K562 (cell line): ENCODE measurements at regions not wholly inside any gene's neighbourhood (a gene's known extent, or its start where the extent isn't known, plus 50 kb on each side); places are given as distances from the start of the nearest gene placed in this dataset.

ENCODE experiments used
- ATAC-seq: fragments of 200-7000 bp; cut with Tn5 transposase; 3 replicates; pipeline ENCODE4 v1.9.1; 2020; ENCODE audit warnings: moderate library complexity
- BruUV-seq: library from RNA; stranded (reverse); fragments of 400-500 nt; replicated peaks from 2 replicates; lab custom pipeline; 2021; lab: Mats Ljungman, UMichigan
- CTCF ChIA-PET: fragments of 300-600 bp; formaldehyde crosslinking; extraction: SDS; loops from one replicate; lab custom pipeline; 2021; ENCODE audit warnings: low intra/inter-chr PET ratio; lab: Yijun Ruan, JAX
- POLR2A ChIA-PET: fragments of 300-600, 350-650 bp; sonication (Branson Sonifier 250); formaldehyde crosslinking; extraction: SDS; loops from one replicate; lab custom pipeline; 2021; ENCODE audit warnings: antibody characterized with exemption, inconsistent platforms; lab: Yijun Ruan, JAX
- DNase-seq, 4 experiments: peaks; one replicate each; pipeline versions ENCODE4 v3.0.0 to v3.0.0-alpha.2; 2011 to 2018; ENCODE audit warnings: low spot score in 3 of 4, mixed read lengths in 3 of 4; ENCODE audit errors: extremely low read depth in 1 of 4
- FAIRE-seq: peaks from 2 replicates; lab custom pipeline; 2011; peaks lifted over from hg19 to GRCh38; lab: Jason Lieb, UNC
- H2AFZ ChIP-seq: 2 replicates; pipeline ENCODE4 v1.6.0; 2011; ENCODE audit warnings: low read depth, low read length, control low read depth, inconsistent platforms
- H3K27ac ChIP-seq: fragments of 200-600 bp; 3 replicates; pipeline ENCODE4 v1.8.0; 2011; ENCODE audit warnings: low read depth, mild to moderate bottlenecking, control low read depth, inconsistent platforms, low read length, moderate library complexity, mixed read lengths; ENCODE audit errors: extremely low read depth
- H3K27me3 ChIP-seq, 2 experiments: fragments of 300-600 bp in 1 of 2; 2 replicates in 1 of 2; 3 replicates in 1 of 2; pipeline versions ENCODE4 v1.6.0 to v1.8.0; 2011; ENCODE audit warnings: inconsistent platforms in 2 of 2, low read length in 2 of 2, mild to moderate bottlenecking in 1 of 2, mixed read lengths in 1 of 2, moderate library complexity in 1 of 2; ENCODE audit not compliant: control insufficient read depth in 2 of 2, insufficient read depth in 2 of 2
- H3K36me3 ChIP-seq: fragments of 300-600 bp; 3 replicates; pipeline ENCODE4 v1.8.0; 2011; ENCODE audit warnings: mild to moderate bottlenecking, low read length, inconsistent platforms; ENCODE audit not compliant: control insufficient read depth, insufficient read depth
- H3K4me1 ChIP-seq, 2 experiments: fragments of 200-600 bp in 1 of 2; replicated peaks in 1 of 2; 2 replicates in 1 of 2; 3 replicates in 1 of 2; pipeline versions ENCODE4 v1.5.1 to v1.8.0; 2011; ENCODE audit warnings: inconsistent platforms in 2 of 2, low read length in 2 of 2, mild to moderate bottlenecking in 1 of 2, mixed read lengths in 1 of 2, moderate library complexity in 1 of 2; ENCODE audit not compliant: control insufficient read depth in 2 of 2, insufficient read depth in 2 of 2
- H3K4me2 ChIP-seq: 2 replicates; pipeline ENCODE4 v1.6.1; 2011; ENCODE audit warnings: low read length, control low read depth, inconsistent platforms, mixed read lengths; ENCODE audit not compliant: insufficient read depth
- H3K4me3 ChIP-seq: fragments of 200-600 bp; sonication (generic), shearing (Covaris generic); 2 replicates; pipeline ENCODE4 v1.5.1; 2016; ENCODE audit warnings: control low read depth, inconsistent platforms
- H3K79me2 ChIP-seq: fragments of 200-600 bp; 3 replicates; pipeline ENCODE4 v1.8.0; 2011; ENCODE audit warnings: low read length, inconsistent platforms; ENCODE audit not compliant: control insufficient read depth, insufficient read depth
- H3K9ac ChIP-seq, 2 experiments: 2 replicates each; pipeline versions ENCODE4 v1.6.0 to v1.6.1; 2011; ENCODE audit warnings: low read depth in 2 of 2, low read length in 2 of 2, control low read depth in 1 of 2, inconsistent platforms in 1 of 2, mild to moderate bottlenecking in 1 of 2, mixed read lengths in 1 of 2; ENCODE audit not compliant: insufficient read depth in 1 of 2
- H3K9me1 ChIP-seq: one replicate; pipeline ENCODE4 v1.6.0; 2011; ENCODE audit warnings: inconsistent platforms, mild to moderate bottlenecking, low read length, moderate library complexity; ENCODE audit not compliant: control insufficient read depth, insufficient read depth
- H3K9me3 ChIP-seq: replicated peaks from 2 replicates; pipeline ENCODE4 v1.5.1; 2011; ENCODE audit warnings: low read depth, low read length, inconsistent platforms; ENCODE audit not compliant: control insufficient read depth, insufficient read depth
- H4K20me1 ChIP-seq: replicated peaks from 2 replicates; pipeline ENCODE4 v1.6.1; 2011; ENCODE audit warnings: low read length, inconsistent platforms, mixed read lengths; ENCODE audit not compliant: control insufficient read depth, insufficient read depth
- BCL6 ChIP-seq: fragments of 250-450 bp; sonication (Bioruptor Pico); IDR thresholded peaks from 2 replicates; pipeline ENCODE4 v1.4.0; 2020
- FOSL1 ChIP-seq: fragments of 200-800 bp; sonication (Bioruptor generic); conservative IDR thresholded peaks from 2 replicates; pipeline ENCODE4 v1.6.1; 2016; ENCODE audit warnings: missing genetic modification characterization, missing compliant biosample characterization
- HDAC1 ChIP-seq, 2 experiments: fragments of 450-650 bp; IDR thresholded peaks; 2 replicates each; pipeline ENCODE4 v1.6.1; 2016 to 2017; ENCODE audit warnings: inconsistent platforms in 1 of 2, mild to moderate bottlenecking in 1 of 2, moderate library complexity in 1 of 2
- MED1 ChIP-seq: sonication (generic); formaldehyde crosslinking; IDR thresholded peaks from 2 replicates; pipeline ENCODE4 v1.8.1; 2023; ENCODE audit warnings: missing genetic modification reagents, borderline replicate concordance
- MIER1 ChIP-seq: fragments of 450-650 bp; IDR thresholded peaks from 2 replicates; pipeline ENCODE4 v1.6.1; 2016; ENCODE audit warnings: antibody characterized with exemption, mild to moderate bottlenecking, low read depth
- NFXL1 ChIP-seq: fragments of 450-650 bp; formaldehyde crosslinking; IDR thresholded peaks from 2 replicates; pipeline ENCODE4 v1.4.0; 2021; ENCODE audit warnings: mild to moderate bottlenecking
- SMARCB1 ChIP-seq: IDR thresholded peaks from 2 replicates; pipeline ENCODE4 v1.6.1; 2011; ENCODE audit warnings: improper control_type of control experiment, low read depth; ENCODE audit not compliant: insufficient read length
- TCFL5 ChIP-seq: fragments of 250-450 bp; sonication (Bioruptor Pico); conservative IDR thresholded peaks from 2 replicates; pipeline ENCODE4 v1.6.1; 2021; ENCODE audit warnings: mild to moderate bottlenecking, moderate library complexity, matching md5 sums
- THRAP3 ChIP-seq: fragments of 450-650 bp; IDR thresholded peaks from 2 replicates; pipeline ENCODE4 v1.6.1; 2016; ENCODE audit warnings: mild to moderate bottlenecking, inconsistent platforms, borderline replicate concordance
- ZKSCAN8 ChIP-seq: fragments of 200-800 bp; sonication (Bioruptor generic); IDR thresholded peaks from 2 replicates; pipeline ENCODE4 v1.6.1; 2016; ENCODE audit warnings: missing genetic modification characterization, missing compliant biosample characterization
- ZNF165 ChIP-seq: fragments of 250-450 bp; sonication (Bioruptor Pico); IDR thresholded peaks from 2 replicates; pipeline ENCODE4 v1.4.0; 2020; ENCODE audit warnings: borderline replicate concordance
- ZNF384 ChIP-seq: IDR thresholded peaks from 2 replicates; pipeline ENCODE4 v1.6.1; 2012; ENCODE audit warnings: low read depth, low read length, improper control_type of control experiment
- ZNF398 ChIP-seq: fragments of 250-450 bp; sonication (Bioruptor Pico); IDR thresholded peaks from 2 replicates; pipeline ENCODE4 v1.8.0; 2021; ENCODE audit warnings: moderate library complexity, mild to moderate bottlenecking, inconsistent platforms
- ZNF507 ChIP-seq: conservative IDR thresholded peaks from 2 replicates; pipeline ENCODE4 v1.6.1; 2017; ENCODE audit warnings: missing genetic modification characterization, missing compliant biosample characterization
- ZNF76 ChIP-seq: fragments of 250-450 bp; sonication (Bioruptor Pico); IDR thresholded peaks from 2 replicates; pipeline ENCODE4 v1.4.0; 2020; ENCODE audit warnings: mild to moderate bottlenecking, moderate library complexity, borderline replicate concordance
- ZNF780A ChIP-seq: fragments of 250-450 bp; sonication (Bioruptor Pico); IDR thresholded peaks from 2 replicates; pipeline ENCODE4 v1.5.0; 2021; ENCODE audit warnings: mild to moderate bottlenecking
- WGBS: fragments of 100-300 bp; shearing (Covaris generic); methylation state at CpG from one replicate; pipeline ENCODE4 v1.1.6; 2016; ENCODE audit warnings: low coverage, mixed read lengths; ENCODE audit not compliant: insufficient coverage; ENCODE audit errors: missing lambda C conversion rate; 5-methylcytosine and 5-hydroxymethylcytosine counted together
- in situ Hi-C: fragments of 300-500 bp; cut with MboI; formaldehyde crosslinking; loops from 4 replicates; pipeline ENCODE4 v1.15.0; 2018; ENCODE audit warnings: inconsistent platforms, mixed read lengths
- intact Hi-C: fragments of 100-400 bp; cut with micrococcal nuclease; formaldehyde crosslinking; loops from 2 replicates; pipeline ENCODE4 v1.14.2; 2022

- no peak overlapping the region for H3K4me3 ChIP-seq
- H3K9me3 ChIP-seq: no peaks in the 10 kb centered on the region
- H3K27me3 ChIP-seq: no peaks in the 10 kb centered on the region
- BruUV-seq: no TSS peak
- no peaks in the 10 kb centered on the region for H4K20me1 ChIP-seq
- no CpG with 5 or more reads among the region's 7 CpGs for WGBS
- ATAC-seq (no peak), FAIRE-seq (no peak), DNase-seq (no peak)
- ChIA-PET CTCF (no interaction called here), POLR2A (no interaction called here)
- no peaks in the 10 kb centered on the region for H3K36me3 ChIP-seq
- no peaks in the 10 kb centered on the region for H3K79me2 ChIP-seq
- TF ChIP-seq ZNF384 (no peak), ZNF507 (tag) (no peak), FOSL1 (tag) (no peak), SMARCB1 (no peak), TCFL5 (CRISPR knock-in tag) (no peak), ZNF398 (CRISPR knock-in tag) (no peak), MED1 (no peak), ZNF76 (no peak), MIER1 (no peak), HDAC1 (IDR thresholded peaks at IDR 0.05) (no peak), ZNF780A (CRISPR knock-in tag) (no peak), ZNF165 (CRISPR knock-in tag) (no peak), NFXL1 (CRISPR knock-in tag) (no peak), THRAP3 (no peak), ZKSCAN8 (CRISPR knock-in tag) (no peak), BCL6 (CRISPR knock-in tag) (no peak)
- no peaks in the 10 kb centered on the region for H3K9me1 ChIP-seq
- no peak overlapping the region for H3K4me2 ChIP-seq
- H3K9ac ChIP-seq: no peak overlapping the region
- intact Hi-C loops (no loop called here), in situ Hi-C loops (loop anchor here (5.0 kb wide), 1 partner anchor 118 kb away; no protein-coding TSS in a partner anchor)
- no peak overlapping the region for H3K27ac ChIP-seq
- H2AFZ ChIP-seq: no peak overlapping the region
- no peaks in the 10 kb centered on the region for H3K4me1 ChIP-seq
These were observed 174.4 kb downstream of the TMEM121 start for GRCh38 chr14:105700622-105701288.
